HG03097 (cell line): ENCODE measurements at regions not wholly inside any gene's neighbourhood (a gene's known extent, or its start where the extent isn't known, plus 50 kb on each side); places are given as distances from the start of the nearest gene placed in this dataset.

Experiments used
- ATAC-seq: cut with Tn5 transposase; IDR thresholded peaks from one replicate; pipeline ENCODE4 v1.9.1; 2021; ENCODE audit not compliant: unreplicated experiment, low FRiP score

GRCh38 chr5:7955476-7955875 lies 86.5 kb downstream of the MTRR start:
- no peak for ATAC-seq

DNA sequence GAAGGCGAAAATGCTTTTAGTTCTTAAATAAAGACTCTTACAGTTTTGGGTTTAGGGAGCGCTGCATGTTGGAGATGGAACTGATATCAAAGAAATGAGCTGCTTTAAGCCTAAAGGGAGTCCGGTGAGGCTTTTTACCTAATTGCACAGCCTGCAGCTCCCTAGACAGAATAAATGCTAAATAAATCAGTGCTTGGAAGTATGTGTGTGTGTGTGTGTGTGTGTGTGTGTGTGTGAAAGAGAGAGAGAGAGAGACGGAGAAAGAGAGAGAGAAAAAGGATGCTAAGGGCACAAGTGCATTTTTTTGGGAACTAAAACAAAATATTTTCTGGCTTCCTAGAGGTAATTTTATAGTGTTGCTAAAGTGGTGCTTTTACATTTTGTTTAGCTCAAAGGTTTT lies 88.4 kb downstream of the MTRR start:
- no peak for ATAC-seq

- no peak for ATAC-seq
Measured at GRCh38 chr5:7960142-7960541, 91.2 kb downstream of the MTRR start.

DNA sequence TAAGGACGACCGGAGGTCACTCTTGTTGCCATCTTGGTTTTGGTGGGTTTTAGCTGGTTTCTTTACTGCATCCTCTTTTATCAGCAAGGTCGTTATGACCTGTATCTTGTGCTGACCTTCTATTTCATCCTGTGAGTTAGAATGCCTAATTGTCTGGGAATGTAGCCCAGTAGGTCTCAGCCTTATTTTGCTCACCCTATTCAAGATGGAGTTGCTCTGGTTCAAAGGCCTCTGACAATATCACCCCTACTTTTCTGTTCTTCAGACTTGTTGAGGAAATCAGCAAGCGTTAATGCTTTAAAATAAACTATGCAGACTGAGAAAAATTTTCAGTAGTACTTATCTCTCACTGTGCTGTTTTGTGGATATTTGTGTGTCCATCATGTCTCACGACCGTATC lies 92.6 kb downstream of the MTRR start:
- no peak for ATAC-seq

GRCh38 chr5:7970816-7971215 lies 101.9 kb downstream of the MTRR start:
- ATAC-seq: no peak

GRCh38 chr5:7976411-7977190 lies 107.7 kb downstream of the MTRR start:
- no peak for ATAC-seq

DNA sequence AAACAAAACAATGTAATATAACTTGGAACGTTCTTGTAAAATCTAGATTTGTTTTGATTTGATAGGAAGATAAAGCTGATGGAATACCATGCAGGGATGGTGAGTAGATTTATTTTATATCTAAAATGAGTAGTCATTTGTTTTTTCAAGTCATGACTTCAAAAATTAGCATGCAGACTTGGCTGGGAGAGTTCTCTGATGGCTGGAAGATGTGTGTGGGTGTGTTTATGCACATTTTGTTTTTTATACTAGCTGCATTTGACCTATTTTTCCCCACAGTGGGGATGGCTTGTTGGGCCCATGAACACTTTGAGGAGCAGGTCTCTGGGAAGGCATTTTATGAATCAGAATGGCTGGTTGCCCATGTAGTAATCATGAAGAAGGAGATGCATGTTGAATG lies 109.2 kb downstream of the MTRR start:
- ATAC-seq: no peak

- ATAC-seq: no peak
Measured at GRCh38 chr5:7978991-7979390, 110.0 kb downstream of the MTRR start.

DNA sequence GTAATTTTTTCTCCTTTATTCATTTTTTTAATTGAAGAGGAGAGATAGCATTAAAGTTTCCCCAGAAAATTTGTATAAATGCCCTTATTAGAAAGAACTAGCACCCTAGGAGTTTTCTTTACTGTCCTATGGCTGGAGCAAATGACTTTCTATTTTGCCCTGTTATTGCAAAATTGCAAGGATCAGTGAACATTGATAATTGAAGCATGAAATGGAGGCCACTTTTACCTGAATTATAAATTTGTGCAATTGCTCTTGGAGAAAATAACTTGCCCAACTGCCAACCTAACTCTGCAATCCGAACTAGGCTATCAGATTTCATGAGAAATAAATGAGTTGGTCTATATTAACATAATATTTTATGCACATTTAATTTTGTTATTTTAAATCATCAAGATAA lies 111.9 kb downstream of the MTRR start:
- no peak for ATAC-seq

GRCh38 chr5:7983433-7983832 lies 114.5 kb downstream of the MTRR start:
- no peak for ATAC-seq

DNA sequence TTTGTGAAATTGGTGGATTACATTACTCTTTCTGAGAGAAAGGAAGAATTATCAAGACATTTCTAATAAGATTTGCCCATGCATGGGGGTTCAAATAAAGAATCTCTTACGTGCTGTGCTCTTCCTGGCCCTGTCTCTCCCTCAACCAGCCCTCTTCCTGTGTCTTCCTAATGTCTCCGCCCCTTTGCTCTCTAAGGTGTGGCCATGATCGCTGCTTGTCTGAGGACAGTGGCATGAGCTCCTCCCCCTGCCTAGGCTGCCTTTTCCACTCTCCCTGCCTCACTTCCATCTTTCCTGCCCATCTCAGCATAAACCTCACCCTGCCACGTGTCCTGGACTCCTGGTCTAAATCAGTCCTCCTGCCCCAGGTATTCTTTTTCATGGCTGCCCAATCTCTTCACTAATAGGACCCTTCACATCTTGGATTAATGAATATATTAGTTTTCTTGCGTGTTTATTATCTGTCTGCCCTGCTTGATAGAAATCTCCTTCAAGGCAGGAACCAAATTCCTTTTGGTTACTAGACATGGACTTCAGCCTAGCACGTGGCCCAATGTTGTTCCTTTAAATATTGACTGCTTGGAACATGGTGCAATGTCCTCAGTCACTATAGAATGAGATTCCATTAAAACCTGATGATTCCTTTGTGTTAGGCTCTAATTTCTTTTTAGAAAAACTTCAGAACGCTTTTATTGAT lies 122.3 kb downstream of the MTRR start:
- no peak for ATAC-seq

DNA sequence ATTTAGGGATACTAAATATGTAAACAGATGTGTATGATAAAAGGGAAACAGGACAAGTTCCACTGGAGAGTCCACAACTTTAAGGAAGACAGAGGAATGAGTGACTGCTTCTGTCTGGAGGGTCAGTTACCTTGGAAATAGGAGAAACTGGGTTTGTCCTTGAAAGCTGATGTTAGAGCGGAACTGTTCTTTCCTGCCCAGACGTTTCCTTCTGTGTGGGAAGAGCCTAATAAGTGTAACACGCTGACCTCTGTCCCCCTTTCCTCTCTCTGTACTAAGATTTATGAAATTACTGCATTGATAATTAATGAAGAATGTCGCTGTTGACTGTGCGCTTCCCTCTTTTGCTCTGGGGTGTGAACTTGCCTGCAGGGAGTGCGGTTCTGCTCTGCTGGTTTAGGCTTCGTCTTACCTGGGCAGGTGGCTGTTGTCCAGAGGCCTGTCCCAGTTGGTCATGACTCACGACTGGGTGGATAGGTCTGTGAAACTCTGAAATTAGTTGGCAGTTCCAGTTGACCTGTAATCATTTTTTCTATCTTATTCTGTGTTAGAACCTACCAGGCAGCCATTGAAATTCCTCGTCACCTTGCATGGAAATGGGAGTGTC lies 126.8 kb downstream of the MTRR start:
- no peak for ATAC-seq

DNA sequence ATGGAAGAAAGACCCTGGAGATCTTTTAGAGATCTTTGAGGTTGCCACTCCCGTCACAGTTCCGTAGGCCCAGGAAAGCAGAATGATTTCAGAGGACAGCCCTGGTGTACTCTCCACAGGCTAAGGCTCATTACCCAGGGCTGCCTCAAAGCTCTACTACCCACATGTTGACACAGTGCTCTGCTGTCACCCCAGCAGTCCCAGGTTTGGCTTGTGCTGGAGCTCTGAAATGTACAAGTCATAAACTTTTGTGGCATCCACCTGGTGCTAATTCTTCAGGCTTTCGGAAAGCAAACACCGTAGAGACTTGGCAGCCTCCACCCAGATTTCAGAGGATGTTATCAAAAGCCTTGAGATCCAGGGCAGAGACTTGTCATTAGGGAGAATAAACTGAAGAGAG lies 136.5 kb downstream of the MTRR start:
- ATAC-seq: no peak

DNA sequence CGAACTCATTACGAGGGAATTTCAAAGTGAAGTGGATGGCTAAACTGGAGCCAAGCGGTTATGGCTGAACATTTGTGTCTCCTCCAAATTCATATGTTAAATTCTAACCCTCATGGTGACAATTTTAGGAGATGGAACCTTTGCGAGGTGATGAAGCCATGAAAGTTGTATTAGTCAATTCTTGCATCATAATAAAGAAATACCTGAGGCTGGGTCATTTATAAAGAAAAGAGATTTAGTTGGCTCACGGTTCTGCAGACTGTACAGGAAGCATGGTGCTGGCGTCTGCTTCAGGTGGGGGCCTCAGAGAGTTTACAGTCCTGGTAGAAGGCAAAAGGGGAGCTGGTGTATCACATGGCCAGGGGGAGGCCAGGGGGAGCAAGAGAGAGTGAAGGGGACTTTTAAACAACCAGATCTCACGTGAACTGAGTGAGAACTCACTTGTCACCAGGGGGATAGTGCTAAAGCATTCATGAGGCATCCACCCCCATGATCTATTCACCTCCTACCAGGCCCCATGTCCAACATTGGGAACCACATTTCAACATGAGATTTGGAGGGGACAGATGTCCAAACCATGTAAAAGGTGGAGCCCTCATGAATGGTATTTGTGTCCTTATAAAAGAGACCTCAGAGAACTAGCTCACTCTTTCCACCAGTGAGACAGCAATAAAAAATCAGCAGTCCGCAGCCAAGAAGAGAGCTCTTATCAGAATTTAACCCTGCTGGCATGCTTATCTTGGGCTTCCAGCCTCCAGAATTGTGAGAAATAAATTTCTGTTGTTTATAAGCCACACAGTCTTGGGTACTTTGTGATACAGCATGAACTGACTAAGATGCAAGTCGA lies 143.4 kb downstream of the MTRR start:
- ATAC-seq: no peak

DNA sequence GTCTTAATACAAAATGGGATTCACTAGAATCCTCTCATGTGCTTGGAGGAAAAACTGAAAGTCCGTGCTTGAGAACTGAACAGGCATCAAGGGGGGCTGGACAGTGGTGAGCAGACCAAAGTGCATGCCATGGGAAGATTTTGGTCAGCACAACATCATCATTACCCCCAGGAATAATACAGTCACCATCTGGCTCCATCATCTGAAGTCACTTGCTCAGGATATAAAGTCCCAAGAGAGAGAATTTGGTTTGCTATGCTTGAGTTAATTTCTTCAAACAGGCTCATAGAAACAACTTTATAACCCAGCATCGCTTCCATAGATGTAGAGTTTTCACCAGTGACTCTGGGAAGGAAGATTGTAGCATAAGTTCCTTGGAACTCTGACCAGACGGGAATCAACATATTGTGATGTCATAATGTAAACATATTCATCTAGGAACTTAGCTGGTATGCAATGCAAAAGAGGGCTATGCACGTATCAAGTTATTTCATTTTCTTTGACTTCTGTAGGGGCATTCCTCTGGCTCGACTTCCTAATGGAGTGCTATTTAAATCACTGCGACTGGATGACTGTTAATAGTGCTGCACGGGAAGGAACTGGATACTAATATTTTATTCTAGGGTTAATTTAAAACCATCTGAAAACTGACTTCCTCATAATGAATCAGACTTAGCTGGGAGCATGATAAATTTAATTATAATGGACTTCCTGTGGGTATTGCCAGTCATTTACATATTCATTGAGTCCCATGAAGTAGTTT lies 145.2 kb downstream of the MTRR start:
- no peak for ATAC-seq

GRCh38 chr5:8019719-8020218 lies 150.8 kb downstream of the MTRR start:
- ATAC-seq: no peak

GRCh38 chr5:8020861-8021514 lies 152.0 kb downstream of the MTRR start:
- no peak for ATAC-seq

DNA sequence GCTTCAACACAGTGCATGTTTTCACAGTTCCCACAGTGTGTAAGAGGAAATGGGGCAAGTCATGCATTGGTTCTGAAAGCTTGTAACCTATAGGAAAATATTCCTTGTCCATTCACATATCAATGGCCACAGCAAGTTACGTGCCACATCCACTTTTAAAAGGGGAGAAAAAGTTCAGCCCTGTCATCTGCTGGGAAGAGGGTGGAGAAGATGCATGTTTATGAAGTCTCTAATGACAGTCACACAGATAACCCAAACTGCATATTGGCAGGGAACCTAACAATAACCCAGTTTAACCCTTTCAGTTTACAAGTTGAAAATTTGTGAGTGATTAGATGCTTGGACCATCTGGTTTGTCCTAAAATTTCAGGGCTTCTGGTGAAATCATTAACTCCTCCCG lies 159.3 kb downstream of the MTRR start:
- ATAC-seq: no peak

DNA sequence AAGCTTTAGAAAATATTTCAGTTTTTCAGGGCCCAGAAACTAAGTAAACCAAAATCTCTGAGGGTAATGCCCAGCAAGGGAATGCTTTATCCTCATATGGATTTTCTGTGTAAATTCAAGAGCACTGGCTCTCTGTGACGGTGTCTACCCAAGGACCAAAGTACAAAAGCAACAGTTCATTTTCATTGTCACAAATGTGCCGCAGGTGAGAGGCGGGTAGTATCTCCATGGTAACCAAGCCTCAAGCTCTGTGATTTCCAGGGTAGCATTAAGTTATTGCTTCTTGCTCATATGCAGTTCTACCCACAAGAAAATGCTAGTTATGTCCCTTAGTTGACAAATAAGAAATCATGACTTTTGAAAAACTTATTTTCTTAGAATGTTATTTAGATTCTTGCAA lies 164.3 kb downstream of the MTRR start:
- no peak for ATAC-seq

DNA sequence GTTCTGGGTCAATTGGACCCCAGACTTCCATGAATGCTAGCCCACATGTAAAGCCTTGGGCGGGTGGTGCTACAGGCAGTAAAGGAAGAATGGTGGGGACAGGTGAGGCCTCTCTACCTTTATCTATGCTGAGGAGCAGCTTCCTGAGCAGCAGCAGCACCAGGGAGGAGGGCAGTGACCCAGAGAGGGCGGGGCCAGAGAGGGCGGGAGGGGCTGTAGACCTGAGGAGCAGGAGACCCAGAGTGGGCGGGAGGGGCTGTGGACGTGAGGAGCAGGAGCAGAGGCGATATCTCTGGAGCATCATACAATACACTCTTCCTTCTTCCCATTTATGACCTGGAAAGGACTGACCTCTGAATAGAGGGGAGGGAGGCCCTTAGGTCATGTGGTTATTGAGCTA lies 165.9 kb downstream of the MTRR start:
- no peak for ATAC-seq
